OCI-LY7 (cell line): ENCODE measurements at regions not wholly inside any gene's neighbourhood (a gene's known extent, or its start where the extent isn't known, plus 50 kb on each side); places are given as distances from the start of the nearest gene placed in this dataset.

Experiments
- CTCF ChIP-seq: fragments of 200-600 bp; sonication (generic); conservative IDR thresholded peaks from 2 replicates; pipeline ENCODE4 v1.5.1; 2014; ENCODE audit warnings: mild to moderate bottlenecking, antibody characterized with exemption, low read length, moderate library complexity, mixed read lengths
- EZH2phosphoT487 ChIP-seq: fragments of 200-600 bp; sonication (generic); IDR thresholded peaks from 2 replicates; pipeline ENCODE4 v1.6.1; 2018; ENCODE audit warnings: low read depth, borderline replicate concordance, mild to moderate bottlenecking, mixed run types, antibody characterized with exemption, low read length, moderate library complexity, mixed read lengths

GRCh38 chr1:70910013-70910412 is 137.6 kb downstream of the PTGER3 start:
- no peak for TF ChIP-seq CTCF
- no peak for TF ChIP-seq EZH2phosphoT487
